ENCODE measurements at regions not wholly inside any gene's neighbourhood (a gene's known extent, or its start where the extent isn't known, plus 50 kb on each side); places are given as distances from the start of the nearest gene placed in this dataset.
"Not testable (repeated sequence)": the region's sequence is repeated elsewhere in the genome, so short reads cannot be mapped to it uniquely, and the experiment has no call there.

- no peak for TF ChIP-seq CTCF (IDR thresholded peaks at IDR 0.05; ENCODE audit: unreplicated experiment)
- no peaks in the 10 kb centered on the region for H3K36me3 Mint-ChIP-seq (ENCODE audit: low read depth, unreplicated experiment)
- DNase-seq (ENCODE audit: low spot score), result no peak
- no peak overlapping the region for H3K4me3 Mint-ChIP-seq (ENCODE audit: unreplicated experiment)
- H3K4me1 Mint-ChIP-seq (ENCODE audit: unreplicated experiment), result no peaks in the 10 kb centered on the region
- H3K9me3 Mint-ChIP-seq (ENCODE audit: unreplicated experiment), result no peaks in the 10 kb centered on the region
- no peak overlapping the region for H3K27ac Mint-ChIP-seq (ENCODE audit: unreplicated experiment)
- H3K27me3 Mint-ChIP-seq (ENCODE audit: unreplicated experiment), result no peaks in the 10 kb centered on the region
Measured at GRCh38 chr3:166877971-166878370, 502.1 kb downstream of the ZBBX start.

GRCh38 chr3:166864473-166865467 is 515.3 kb downstream of the ZBBX start:
- H3K27me3 Mint-ChIP-seq (ENCODE audit: unreplicated experiment), result no peaks in the 10 kb centered on the region
- H3K4me3 Mint-ChIP-seq (ENCODE audit: unreplicated experiment), result no peak overlapping the region
- DNase-seq (ENCODE audit: low spot score), result no peak
- no peak for TF ChIP-seq CTCF (IDR thresholded peaks at IDR 0.05; ENCODE audit: unreplicated experiment)
- H3K36me3 Mint-ChIP-seq (ENCODE audit: low read depth, unreplicated experiment), result no peaks in the 10 kb centered on the region
- H3K9me3 Mint-ChIP-seq (ENCODE audit: unreplicated experiment), result no peaks in the 10 kb centered on the region
- no peaks in the 10 kb centered on the region for H3K4me1 Mint-ChIP-seq (ENCODE audit: unreplicated experiment)
- H3K27ac Mint-ChIP-seq (ENCODE audit: unreplicated experiment), result no peak overlapping the region

GRCh38 chr3:166860217-166860616 is 519.9 kb downstream of the ZBBX start:
- no peak for TF ChIP-seq CTCF (IDR thresholded peaks at IDR 0.05; ENCODE audit: unreplicated experiment)
- H3K4me1 Mint-ChIP-seq (ENCODE audit: unreplicated experiment), result no peaks in the 10 kb centered on the region
- no peaks in the 10 kb centered on the region for H3K36me3 Mint-ChIP-seq (ENCODE audit: low read depth, unreplicated experiment)
- no peak for DNase-seq (ENCODE audit: low spot score)
- H3K4me3 Mint-ChIP-seq (ENCODE audit: unreplicated experiment), result no peak overlapping the region
- no peaks in the 10 kb centered on the region for H3K27me3 Mint-ChIP-seq (ENCODE audit: unreplicated experiment)
- no peak overlapping the region for H3K27ac Mint-ChIP-seq (ENCODE audit: unreplicated experiment)
- H3K9me3 Mint-ChIP-seq (ENCODE audit: unreplicated experiment), result no peaks in the 10 kb centered on the region

GRCh38 chr3:166844329-166844728 is 535.8 kb downstream of the ZBBX start:
- H3K36me3 Mint-ChIP-seq (ENCODE audit: low read depth, unreplicated experiment), result no peaks in the 10 kb centered on the region
- no peaks in the 10 kb centered on the region for H3K27me3 Mint-ChIP-seq (ENCODE audit: unreplicated experiment)
- TF ChIP-seq CTCF (IDR thresholded peaks at IDR 0.05; ENCODE audit: unreplicated experiment), result no peak
- H3K27ac Mint-ChIP-seq (ENCODE audit: unreplicated experiment), result no peak overlapping the region
- no peak for DNase-seq (ENCODE audit: low spot score)
- H3K4me1 Mint-ChIP-seq (ENCODE audit: unreplicated experiment), result no peaks in the 10 kb centered on the region
- no peaks in the 10 kb centered on the region for H3K9me3 Mint-ChIP-seq (ENCODE audit: unreplicated experiment)
- no peak overlapping the region for H3K4me3 Mint-ChIP-seq (ENCODE audit: unreplicated experiment)

- H3K27ac Mint-ChIP-seq (ENCODE audit: unreplicated experiment); H3K36me3 Mint-ChIP-seq (ENCODE audit: low read depth, unreplicated experiment); H3K4me1 Mint-ChIP-seq (ENCODE audit: unreplicated experiment); H3K9me3 Mint-ChIP-seq (ENCODE audit: unreplicated experiment); H3K4me3 Mint-ChIP-seq (ENCODE audit: unreplicated experiment); DNase-seq (ENCODE audit: low spot score); H3K27me3 Mint-ChIP-seq (ENCODE audit: unreplicated experiment): not testable (repeated sequence)
Measured at GRCh38 chr3:166842784-166843183, 537.3 kb downstream of the ZBBX start.

Data from endothelial cell (in vitro differentiated cells).